T-helper 2 cell treated with Interferon-gamma antibody and Interleukin-4, amounts not matched to agents 100 ng/mL and 5 ng/mL, for 36 hours (primary cell): ENCODE measurements at regions not wholly inside any gene's neighbourhood (a gene's known extent, or its start where the extent isn't known, plus 50 kb on each side); places are given as distances from the start of the nearest gene placed in this dataset.
"Not testable (repeated sequence)": the region's sequence is repeated elsewhere in the genome, so short reads cannot be mapped to it uniquely, and the experiment has no call there.

Source experiments
- intact Hi-C: fragments of 100-400 bp; cut with micrococcal nuclease; formaldehyde crosslinking; loops from one replicate; pipeline ENCODE4 v1.15.1; 2023

DNA sequence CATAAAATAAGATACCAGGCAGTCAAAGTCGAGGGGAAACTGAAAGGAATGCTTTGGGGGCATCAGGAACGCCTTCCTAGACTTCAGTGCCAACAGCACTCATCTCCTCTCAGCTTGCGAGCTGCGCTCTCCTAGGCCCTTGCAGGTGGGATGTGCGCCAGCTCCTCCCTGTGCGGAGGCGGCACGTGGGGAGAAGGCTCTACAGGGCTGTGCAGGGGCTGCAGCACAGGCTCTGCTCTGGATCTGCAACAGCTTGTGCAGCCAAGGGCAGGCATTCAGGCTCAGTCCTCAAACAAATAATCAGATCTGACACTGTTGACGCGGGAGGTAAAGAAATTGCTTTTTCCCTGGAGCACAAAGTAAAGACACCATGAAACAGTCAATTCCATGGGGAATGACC, 144.8 kb downstream of the TTLL2 start:
- intact Hi-C loops, result no loop called here

DNA sequence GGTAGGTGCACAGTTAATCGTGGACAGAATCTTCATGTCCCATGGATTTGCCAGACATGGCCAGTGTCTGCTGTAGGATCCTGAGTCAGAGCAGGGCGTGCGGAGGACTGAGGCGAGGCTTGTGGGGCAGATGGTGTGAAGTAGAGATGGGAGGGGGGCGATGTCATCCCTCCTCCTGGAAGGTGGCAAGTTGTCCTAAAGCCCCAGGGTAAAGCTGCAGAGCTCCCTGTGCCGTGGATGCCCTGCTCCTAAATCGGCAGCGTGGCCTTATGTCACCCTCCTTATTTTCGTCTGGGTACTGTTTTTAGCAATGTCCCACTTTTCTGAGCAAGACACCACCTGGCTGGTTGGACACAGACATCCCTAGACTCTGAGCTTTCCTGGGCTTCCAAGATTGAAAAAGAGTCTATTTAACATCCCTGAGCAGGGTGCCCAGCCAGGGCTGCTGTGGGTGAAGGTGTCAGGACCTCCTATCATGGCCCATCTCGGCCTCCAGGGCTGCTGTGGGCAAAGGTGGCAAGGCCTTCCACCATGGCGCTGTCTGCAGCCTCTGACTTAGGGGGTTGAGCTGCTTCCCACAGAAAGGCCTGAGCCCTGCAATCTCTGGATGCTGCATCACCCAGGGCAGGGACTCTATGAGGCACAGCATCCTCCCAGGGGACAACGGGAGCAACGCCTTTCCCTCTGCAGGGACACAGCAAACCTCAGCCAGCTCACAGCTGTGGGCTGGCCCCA, 145.4 kb downstream of the TTLL2 start:
- intact Hi-C loops, result no loop called here

DNA sequence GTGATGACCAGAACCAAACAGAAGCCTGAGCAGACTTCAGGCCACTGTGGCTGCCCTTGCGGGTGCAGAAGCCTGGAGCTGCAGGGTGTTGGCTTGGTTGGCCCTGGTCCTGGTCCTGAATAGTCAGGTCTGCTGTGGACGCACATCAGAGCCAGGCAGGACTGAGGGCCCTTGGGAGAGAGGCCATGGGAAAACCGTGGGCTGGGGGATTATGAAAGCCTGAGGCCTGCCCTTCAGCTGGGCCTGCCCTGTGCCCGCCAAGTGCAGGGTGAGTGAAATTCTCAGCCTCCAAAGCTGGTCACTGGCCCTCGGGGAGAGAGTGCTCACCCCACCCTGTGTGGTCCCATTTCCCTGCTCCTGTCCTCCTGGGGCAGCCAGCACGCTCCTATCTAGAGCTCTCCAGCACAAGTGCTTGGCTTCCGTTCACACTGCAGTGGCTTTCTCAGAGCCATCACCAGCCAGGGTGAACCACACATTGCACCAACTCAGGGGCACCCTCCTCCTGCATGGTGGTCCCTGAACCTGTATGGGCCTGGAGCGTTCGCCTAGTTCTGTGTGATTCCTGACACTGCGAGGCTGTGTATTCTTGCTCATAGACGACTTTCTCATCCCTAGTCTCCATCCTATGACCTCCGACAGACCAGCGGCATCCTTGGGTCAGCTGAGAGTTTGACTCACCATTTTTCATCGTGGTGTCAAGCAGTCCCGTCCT, 146.1 kb downstream of the TTLL2 start:
- intact Hi-C loops, result no loop called here

DNA sequence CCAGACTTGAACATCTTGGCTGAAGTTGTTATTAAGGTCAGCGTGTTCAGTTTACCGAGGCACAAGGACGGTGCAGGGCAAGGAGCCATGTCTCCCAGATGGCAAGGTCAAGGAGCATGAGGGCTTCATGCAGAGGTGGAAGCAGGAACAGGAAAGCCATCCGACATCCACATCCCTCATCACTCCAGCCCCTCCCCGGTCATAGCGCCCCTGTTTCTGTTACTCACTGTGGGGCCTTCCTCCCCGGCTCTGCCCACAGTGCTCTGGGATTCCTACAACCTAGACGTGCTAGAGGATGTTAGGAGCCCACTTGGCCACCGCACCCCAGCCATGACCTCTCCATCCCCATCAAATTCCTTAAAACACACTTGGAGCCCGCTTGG, 146.7 kb downstream of the TTLL2 start:
- intact Hi-C loops, result no loop called here

DNA sequence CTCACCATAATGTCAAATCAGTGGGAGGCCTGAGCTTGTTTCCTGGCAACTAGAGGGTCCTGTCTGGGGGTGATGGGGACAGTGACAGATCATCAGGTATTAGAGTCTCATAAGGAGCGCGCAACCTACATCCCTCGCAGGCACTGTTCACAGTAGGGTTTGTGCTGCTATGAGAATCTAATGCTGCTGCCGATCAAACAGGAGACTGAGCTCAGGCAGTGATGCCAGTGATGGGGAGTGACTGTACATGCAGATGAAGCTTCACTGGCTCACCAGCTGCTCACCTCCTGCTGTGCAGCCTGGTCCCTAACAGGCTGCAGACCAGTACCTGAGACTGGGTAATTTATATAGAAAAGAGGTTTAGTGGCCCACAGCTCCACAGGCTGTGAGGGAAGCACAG, 147.3 kb downstream of the TTLL2 start:
- intact Hi-C loops, result no loop called here

DNA sequence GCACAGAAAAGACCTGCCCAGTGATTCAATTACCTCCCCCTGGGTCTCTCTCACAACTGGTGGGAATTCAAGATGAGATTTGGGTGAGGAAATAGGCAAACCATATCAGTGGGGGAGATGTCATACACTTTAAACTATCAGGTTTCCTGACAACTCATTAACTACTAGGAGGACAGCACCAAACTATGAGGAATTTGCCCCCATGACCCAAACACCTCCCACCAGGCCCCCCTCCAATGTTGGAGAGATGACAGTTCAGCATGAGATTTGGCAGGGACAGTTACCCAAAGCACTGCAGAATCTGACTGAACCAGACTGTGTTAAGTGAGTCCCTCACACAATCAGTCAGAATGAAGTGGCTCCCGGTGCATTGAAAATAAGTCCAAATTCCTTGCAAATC, 148.0 kb downstream of the TTLL2 start:
- intact Hi-C loops, result no loop called here

DNA sequence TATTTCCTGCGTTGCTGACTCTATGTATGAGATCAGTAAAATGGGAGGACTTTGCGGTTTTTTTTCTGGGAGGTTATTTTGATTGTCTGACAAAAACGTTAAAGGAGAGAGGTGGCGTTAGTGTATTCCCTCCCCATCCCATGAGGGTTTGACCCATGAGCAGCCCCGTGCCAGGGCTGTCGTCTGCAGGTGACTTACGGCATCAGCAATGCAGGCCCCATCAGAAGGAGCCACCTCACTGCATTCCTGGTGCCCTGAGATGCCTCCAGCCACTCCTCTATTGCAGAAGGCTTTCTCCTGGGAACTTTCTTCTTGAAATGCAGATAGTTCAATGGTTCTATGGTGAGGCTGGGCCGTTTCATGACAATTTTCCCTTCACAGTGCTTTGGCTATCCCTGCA, 149.3 kb downstream of the TTLL2 start:
- intact Hi-C loops, result no loop called here

DNA sequence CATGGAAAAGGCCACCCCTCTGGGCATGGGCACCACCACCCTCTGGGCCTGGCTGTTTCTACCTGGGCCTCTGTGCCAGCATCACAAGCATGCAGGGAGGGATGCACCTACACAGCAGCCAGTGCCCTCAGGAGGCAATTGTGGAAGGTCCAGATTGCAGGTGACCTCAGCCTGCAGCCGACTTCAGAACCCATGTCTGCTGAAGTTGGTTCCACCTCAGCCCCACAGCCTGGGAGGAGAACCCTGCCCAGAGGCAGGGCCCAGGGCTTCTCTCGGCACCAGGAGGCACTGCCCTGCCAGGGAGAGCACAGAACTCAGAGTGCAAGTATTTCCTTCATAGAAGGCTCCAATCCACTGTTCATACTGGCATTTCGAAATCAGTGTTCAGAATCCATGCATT, 149.8 kb downstream of the TTLL2 start:
- intact Hi-C loops, result no loop called here

DNA sequence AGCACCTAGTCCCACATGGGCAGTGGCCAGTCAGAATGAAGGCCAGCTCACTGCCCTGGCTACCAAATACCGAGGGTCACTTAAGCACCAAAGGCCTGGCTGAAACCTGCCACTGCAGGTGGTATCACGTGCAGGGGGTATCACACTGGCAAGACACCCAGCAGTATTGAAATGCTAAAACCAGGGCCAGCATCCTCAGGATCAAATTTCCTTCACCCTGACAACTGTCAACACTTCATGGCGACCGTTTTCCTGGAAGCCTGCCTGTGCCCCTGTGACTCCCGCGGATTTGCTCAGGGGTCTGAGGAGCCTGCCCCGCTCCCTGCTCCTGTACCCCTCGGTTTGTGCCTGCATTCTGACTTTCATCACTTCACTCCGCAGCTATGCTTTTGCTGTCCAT, 151.1 kb downstream of the TTLL2 start:
- intact Hi-C loops, result no loop called here

DNA sequence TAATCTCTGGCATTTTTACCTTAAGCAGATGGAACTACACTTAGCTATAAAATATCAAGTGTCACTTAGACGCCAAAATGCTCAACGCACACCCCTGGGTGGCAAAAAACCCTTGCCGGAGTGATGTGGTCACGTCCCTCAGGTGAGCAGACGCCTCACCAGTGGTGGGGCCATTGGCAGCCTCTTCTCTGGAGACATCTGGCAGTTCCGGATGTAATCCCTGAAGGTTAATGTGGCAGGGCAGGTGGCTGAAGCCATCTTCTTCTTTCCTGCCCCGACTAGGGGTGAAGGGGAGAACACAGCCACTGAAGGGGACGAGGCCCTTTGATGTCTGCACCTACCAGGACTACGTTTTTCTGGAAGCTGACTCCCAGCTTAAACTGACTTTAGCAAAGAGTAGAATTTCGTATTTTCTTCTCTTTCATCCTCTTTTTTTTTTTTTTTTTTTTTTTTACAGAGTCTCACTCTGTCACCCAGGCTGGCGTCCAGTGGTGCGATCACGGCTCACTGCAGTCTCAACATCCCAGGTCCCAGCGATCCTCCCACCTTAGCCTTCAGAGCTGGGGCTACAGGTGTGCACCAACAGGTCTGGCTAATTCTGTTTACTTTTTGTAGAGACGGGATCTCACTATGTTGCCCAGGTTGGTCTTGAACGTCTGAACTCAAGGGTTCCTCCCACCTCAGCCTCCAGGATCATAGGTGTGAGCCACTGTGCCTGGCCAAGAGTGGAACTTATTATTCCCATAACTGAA, 152.1 kb downstream of the TTLL2 start:
- intact Hi-C loops, result no loop called here

DNA sequence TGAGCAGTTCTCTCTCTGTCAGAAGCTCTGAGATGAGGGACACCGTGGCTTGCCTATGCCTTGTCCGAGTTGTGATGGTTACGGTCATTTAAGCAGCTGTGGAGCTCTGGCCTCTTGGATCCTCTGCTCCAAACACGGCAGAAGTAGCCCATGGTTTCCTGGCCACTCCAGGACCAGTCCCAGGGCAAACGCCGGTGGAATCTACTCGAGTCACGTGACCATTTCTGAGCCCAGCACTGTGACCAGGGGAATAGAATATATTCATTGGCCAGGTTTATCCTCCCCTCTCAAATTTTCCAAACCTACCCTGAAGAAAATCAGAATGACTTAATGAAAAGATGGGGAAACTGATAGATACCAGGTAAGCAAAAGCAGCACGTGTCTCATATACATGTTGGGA, 152.8 kb downstream of the TTLL2 start:
- intact Hi-C loops, result no loop called here

DNA sequence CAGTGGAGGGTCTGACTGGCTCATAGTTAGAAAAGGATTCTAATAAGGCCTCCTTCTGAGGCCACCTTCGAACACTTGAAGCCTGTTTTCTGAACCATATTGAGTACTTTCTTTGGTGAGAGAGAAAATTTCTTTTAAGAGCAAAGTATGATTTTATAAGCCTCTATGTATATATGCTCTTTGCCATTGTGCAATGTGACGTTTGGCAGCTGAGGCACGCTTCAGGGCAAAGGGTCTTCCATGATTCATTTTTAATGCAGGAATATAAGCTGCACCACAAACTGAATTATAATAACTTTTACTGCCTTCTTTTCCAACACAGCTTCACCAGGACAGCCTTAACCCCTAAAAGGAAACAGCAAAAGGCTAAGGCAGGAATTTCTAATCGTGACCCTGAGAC, 154.4 kb downstream of the TTLL2 start:
- intact Hi-C loops, result no loop called here

DNA sequence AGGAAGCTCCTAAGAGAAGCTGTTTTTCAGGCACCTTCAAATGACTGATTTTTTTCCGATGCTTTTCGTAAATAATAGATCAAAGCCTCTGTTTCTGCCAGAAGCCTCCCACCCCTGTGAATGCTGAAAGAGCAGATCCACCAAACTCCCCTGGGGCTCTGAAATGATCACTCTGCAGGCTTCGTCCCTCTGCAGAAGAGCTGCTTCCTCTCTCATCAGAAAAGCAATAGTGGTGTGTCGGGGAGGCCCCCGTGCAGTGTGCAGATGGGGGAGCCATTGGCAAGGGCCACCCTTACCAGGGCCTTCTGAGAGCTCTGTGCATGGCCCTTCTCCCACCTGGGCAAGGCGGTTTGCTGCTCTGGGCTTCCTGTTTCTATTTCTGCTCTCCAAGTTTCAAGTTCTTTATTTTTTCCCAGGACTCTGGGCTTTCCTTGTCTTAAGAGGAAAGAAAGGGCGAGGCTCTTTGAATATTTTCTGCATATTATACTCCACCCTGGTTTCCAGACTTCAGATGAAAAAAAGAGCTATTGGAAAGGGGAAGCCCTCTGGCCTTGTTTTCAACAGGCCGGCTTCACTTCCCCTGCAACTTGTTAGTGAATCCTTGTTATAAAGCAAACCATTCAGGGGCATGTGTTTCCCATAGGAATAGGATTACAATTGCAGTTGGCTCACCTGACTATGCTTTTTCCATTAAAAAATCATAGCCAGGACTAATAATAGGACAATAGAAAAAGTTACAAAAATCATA, 155.2 kb downstream of the TTLL2 start:
- intact Hi-C loops, result no loop called here

DNA sequence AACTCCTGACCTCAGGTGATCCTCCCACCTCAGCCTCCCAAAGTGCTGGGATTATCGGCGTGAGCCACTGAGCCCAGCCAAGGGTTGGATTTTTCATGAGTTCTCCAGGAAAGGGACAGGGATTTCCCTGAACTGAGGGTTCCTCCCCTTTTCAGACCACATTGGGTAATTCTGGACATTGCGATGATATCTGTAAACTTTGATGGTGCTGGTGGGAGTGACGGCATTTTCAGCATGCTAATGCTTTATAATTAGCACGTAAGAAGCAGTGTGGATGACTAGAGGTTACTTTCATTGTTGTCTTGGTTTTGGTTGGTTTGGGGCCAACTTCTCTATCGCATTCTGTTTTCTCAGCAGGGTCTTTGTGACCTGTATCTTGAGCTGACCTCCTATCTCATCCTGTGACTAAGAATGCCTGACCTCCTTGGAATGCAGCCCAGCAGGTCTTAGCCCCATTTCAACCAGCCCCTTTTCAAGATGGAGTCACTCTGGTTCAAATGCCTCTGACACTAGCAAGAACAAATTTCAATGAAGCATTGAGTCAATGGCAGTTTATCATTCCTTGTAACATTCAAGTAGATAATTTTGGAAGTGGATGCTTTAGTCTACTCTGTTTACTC, 156.5 kb downstream of the TTLL2 start:
- intact Hi-C loops, result no loop called here

DNA sequence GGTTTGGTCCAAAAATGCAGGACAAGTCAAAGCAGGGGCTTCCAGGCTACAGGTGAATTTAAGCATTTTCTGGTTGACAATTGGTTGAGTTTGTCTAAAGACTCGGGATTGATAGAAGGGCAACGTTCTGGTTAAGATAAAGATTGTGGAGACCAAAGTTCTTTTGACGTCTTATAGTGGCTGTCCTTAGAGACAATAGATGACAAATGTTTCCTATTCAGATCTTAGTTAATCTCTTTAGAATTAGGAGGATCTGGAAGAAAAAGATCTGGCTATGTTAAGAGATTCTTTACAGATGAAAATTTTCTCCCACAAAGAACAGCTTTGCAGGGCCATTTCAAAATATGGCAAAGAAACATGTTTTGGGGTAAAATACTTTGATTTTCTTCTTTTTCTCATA, 157.9 kb downstream of the TTLL2 start:
- intact Hi-C loops, result not testable (repeated sequence)

DNA sequence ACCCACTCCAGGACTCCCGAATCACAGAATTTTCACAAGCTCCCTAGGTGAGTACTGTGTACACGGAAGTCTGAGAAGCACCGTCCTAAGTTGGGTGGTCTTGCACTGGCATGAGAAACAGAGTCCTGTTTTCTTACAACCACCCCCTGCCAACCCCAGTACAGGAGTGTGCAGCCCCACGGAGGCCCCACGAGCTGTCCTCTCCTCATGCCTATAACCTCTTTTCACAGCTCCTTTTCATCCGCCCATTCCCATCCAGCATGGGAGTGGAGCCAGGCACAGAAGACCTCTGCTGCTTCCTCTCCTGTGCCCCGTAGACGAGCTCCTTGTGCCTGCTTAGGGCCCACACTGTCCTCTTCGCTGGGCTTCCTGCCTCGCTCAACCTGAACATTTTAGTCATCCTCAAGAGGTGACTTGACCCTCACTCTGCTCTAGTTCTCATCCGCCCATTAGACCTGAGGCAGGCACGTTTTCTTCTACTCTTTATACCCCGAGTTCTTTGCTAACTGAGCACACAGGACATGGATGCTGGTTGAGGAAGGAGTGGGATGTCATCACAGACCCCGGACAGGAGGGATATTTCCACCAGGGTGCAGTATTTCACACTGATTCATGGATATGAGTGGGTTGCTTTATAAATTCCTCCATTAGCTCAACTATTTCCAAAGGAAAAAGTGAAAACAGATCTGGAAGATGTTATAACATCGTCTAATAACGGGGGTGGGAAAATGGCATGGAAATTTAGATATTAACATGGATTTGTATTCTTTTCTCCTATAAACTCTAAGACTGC, 160.5 kb downstream of the TTLL2 start:
- intact Hi-C loops, result loop anchor here (1.0 kb wide), 1 partner anchor 413 kb away; no protein-coding TSS in a partner anchor

DNA sequence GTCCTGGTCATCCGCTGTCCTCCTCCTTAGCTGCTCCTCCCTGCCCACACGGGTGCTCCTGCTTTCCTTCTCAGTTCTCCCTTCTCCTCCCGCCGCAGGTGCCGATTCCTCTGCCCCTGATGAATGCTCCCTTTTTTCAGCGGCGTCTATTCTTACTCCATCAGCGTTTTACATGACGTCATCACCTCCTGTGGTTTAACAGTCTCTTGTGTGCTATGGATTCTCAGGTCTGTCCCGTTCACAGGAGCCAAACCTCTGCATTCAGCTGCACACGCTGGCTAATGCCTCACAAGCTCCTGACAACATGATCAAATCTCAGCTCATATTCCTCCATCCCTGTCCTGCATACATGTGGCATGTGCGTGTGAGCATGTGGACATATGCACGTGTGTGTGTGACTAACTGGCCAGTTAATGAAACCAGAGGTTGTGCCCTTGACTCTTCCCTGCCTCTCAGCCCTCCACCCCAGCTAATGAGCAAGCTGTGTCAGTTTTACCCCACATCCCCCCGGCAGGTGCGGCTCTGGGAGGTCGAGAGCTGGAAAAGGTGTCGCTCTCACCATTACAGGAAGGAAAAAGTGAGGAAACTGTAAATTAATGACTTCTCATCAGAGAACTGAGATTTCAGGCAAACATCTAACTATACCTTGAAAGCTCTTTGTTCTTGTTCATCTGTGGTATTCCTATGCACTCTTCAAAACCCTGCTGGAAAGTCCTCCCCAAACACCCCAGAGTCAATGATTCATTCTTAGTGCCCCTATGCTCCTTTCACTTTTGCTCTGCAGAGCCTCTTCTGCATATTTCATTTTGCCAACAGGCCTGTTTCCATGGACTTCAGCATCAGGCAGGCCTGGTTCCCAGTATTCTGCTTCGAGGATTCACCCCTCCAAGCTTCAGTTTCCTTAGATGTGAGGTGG, 163.1 kb downstream of the TTLL2 start:
- intact Hi-C loops, result no loop called here

DNA sequence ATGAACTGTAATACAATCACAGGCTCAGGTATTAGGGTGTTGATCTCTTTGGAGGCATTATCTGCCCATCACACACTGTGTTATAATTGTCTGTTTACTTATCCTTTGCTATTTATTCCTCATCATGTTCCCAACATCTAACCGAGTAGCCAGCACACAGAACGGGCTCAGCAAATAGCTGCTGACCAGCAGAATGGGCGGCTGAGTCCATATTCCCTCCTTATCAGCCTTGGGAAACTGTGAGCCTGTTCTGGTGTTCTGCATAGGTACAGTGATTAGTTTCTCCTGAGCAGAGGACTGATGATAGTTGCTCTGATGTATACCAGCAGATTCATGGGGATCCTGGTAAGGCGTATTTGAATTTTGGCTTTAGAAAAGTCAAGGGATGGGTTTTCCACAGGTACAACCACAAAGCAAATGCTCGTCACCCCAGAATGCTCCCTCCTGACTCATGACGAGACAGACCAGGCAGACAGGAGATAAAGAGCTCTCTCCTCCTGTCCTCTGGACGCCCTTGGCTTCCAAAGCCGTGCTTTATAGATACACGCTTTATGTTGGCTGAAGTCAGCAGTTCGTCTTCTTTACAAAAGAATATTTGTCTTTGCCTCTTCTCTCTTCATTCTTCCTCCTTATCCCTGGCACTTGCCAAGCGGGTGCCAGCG, 166.7 kb downstream of the TTLL2 start:
- intact Hi-C loops, result no loop called here

DNA sequence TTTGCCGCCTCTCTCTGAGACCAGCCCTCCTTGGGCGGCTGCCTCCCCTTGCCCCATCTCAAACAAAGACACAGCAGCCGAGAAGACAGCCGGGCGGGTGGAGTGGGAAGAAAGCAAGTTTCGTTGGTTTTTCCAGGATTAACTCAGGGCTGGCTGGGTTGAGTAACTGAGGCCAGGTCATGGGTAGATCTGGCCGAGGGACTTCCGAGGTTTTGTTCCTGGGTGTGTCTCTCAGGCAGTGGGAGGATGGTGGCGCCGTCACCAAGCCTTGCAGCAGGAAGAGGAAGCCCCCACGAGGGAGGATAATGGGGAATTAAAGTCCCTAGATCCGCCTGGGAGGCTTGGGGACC, 167.2 kb downstream of the TTLL2 start:
- intact Hi-C loops, result no loop called here
